ENCODE measurements at regions not wholly inside any gene's neighbourhood (a gene's known extent, or its start where the extent isn't known, plus 50 kb on each side); places are given as distances from the start of the nearest gene placed in this dataset.

- H3K27me3 ChIP-seq (replicated peaks; ENCODE audit: insufficient read depth, low read length): no peaks in the 10 kb centered on the region
- H3F3A ChIP-seq (ENCODE audit: insufficient read depth, low read length): peaks cover 14% of the 10 kb centered on the region
- H3K4me1 ChIP-seq (ENCODE audit: low read length): peaks cover 64% of the 10 kb centered on the region
- H3K9me2 ChIP-seq (replicated peaks; ENCODE audit: insufficient read depth, low read length): no peaks in the 10 kb centered on the region
- no peak overlapping the region for H3K4me3 ChIP-seq (ENCODE audit: low read length)
- H4K20me1 ChIP-seq (ENCODE audit: insufficient read depth, low read length): no peaks in the 10 kb centered on the region
- peak overlapping the region; percentile 79 for H3K27ac ChIP-seq (ENCODE audit: low read length)
- H3K36me3 ChIP-seq (replicated peaks; ENCODE audit: insufficient read depth, low read length): no peaks in the 10 kb centered on the region
- H3K79me2 ChIP-seq (ENCODE audit: low read length): no peaks in the 10 kb centered on the region
- H3K9ac ChIP-seq (ENCODE audit: low read length): 0 out of 2 replicates have a peak overlapping the region, but pooled peaks have one; percentile 5
- H2AFZ ChIP-seq (ENCODE audit: low read length): peak overlapping the region; percentile 32; the same call in 1 of the 2 replicates
- no peak for TF ChIP-seq EZH2 (optimal IDR thresholded peaks at IDR 0.05; ENCODE audit: low read depth, low read length)
- TF ChIP-seq EZH2phosphoT487 (IDR thresholded peaks at IDR 0.05; ENCODE audit: low read length): no peak
- TF ChIP-seq CTCF (IDR thresholded peaks at IDR 0.05; ENCODE audit: low read length): no peak
- DNase-seq: no peak
- no peaks in the 10 kb centered on the region for H3K9me3 ChIP-seq (replicated peaks; ENCODE audit: insufficient read depth, low read length)
- no peak overlapping the region for H3K4me2 ChIP-seq (ENCODE audit: low read depth, low read length)
Measured at GRCh38 chr12:92551210-92551609, 151.6 kb upstream of the PLEKHG7 start.

GRCh38 chr12:92550661-92551060 lies 152.1 kb upstream of the PLEKHG7 start:
- no peak overlapping the region; the same call in 1 of the 2 replicates for H3K27ac ChIP-seq (ENCODE audit: low read length)
- H3K79me2 ChIP-seq (ENCODE audit: low read length): no peaks in the 10 kb centered on the region
- H3F3A ChIP-seq (ENCODE audit: insufficient read depth, low read length): peaks cover 10% of the 10 kb centered on the region
- H3K9ac ChIP-seq (ENCODE audit: low read length): no peak overlapping the region
- H4K20me1 ChIP-seq (ENCODE audit: insufficient read depth, low read length): no peaks in the 10 kb centered on the region
- H3K4me3 ChIP-seq (ENCODE audit: low read length): no peak overlapping the region
- H3K9me3 ChIP-seq (replicated peaks; ENCODE audit: insufficient read depth, low read length): no peaks in the 10 kb centered on the region
- H3K36me3 ChIP-seq (replicated peaks; ENCODE audit: insufficient read depth, low read length): no peaks in the 10 kb centered on the region
- no peak overlapping the region for H3K4me2 ChIP-seq (ENCODE audit: low read depth, low read length)
- TF ChIP-seq EZH2 (optimal IDR thresholded peaks at IDR 0.05; ENCODE audit: low read depth, low read length) (no peak), CTCF (IDR thresholded peaks at IDR 0.05; ENCODE audit: low read length) (no peak), EZH2phosphoT487 (IDR thresholded peaks at IDR 0.05; ENCODE audit: low read length) (no peak)
- H3K27me3 ChIP-seq (replicated peaks; ENCODE audit: insufficient read depth, low read length): no peaks in the 10 kb centered on the region
- no peak for DNase-seq
- H2AFZ ChIP-seq (ENCODE audit: low read length): no peak overlapping the region
- H3K4me1 ChIP-seq (ENCODE audit: low read length): peaks cover 63% of the 10 kb centered on the region
- no peaks in the 10 kb centered on the region for H3K9me2 ChIP-seq (replicated peaks; ENCODE audit: insufficient read depth, low read length)

- H3K4me3 ChIP-seq (ENCODE audit: low read length): no peak overlapping the region
- H3K4me2 ChIP-seq (ENCODE audit: low read depth, low read length): no peak overlapping the region
- no peaks in the 10 kb centered on the region for H3K36me3 ChIP-seq (replicated peaks; ENCODE audit: insufficient read depth, low read length)
- no peaks in the 10 kb centered on the region for H4K20me1 ChIP-seq (ENCODE audit: insufficient read depth, low read length)
- H3K27me3 ChIP-seq (replicated peaks; ENCODE audit: insufficient read depth, low read length): no peaks in the 10 kb centered on the region
- peaks cover 59% of the 10 kb centered on the region for H3K4me1 ChIP-seq (ENCODE audit: low read length)
- H3K9ac ChIP-seq (ENCODE audit: low read length): no peak overlapping the region
- no peaks in the 10 kb centered on the region for H3K9me3 ChIP-seq (replicated peaks; ENCODE audit: insufficient read depth, low read length)
- no peaks in the 10 kb centered on the region for H3K9me2 ChIP-seq (replicated peaks; ENCODE audit: insufficient read depth, low read length)
- DNase-seq: no peak
- no peak for TF ChIP-seq CTCF (IDR thresholded peaks at IDR 0.05; ENCODE audit: low read length)
- no peak for TF ChIP-seq EZH2phosphoT487 (IDR thresholded peaks at IDR 0.05; ENCODE audit: low read length)
- TF ChIP-seq EZH2 (optimal IDR thresholded peaks at IDR 0.05; ENCODE audit: low read depth, low read length): no peak
- no peak overlapping the region for H3K27ac ChIP-seq (ENCODE audit: low read length)
- H3F3A ChIP-seq (ENCODE audit: insufficient read depth, low read length): peaks cover 10% of the 10 kb centered on the region
- H3K79me2 ChIP-seq (ENCODE audit: low read length): no peaks in the 10 kb centered on the region
- H2AFZ ChIP-seq (ENCODE audit: low read length): no peak overlapping the region
Measured at GRCh38 chr12:92550254-92550653, 152.5 kb upstream of the PLEKHG7 start.
